WTC11 (cell line): ENCODE measurements at regions not wholly inside any gene's neighbourhood (a gene's known extent, or its start where the extent isn't known, plus 50 kb on each side); places are given as distances from the start of the nearest gene placed in this dataset.

ENCODE experiments used
- ATAC-seq: fragments of 200-7000 bp; cut with Tn5 transposase; 2 replicates; pipeline ENCODE4 v1.10.0; 2021; ENCODE audit warnings: mild to moderate bottlenecking, moderate library complexity
- CTCF ChIA-PET: fragments of 300-600 bp; sonication (Branson Sonifier 250); formaldehyde crosslinking; loops from one replicate; lab custom pipeline; 2021; ENCODE audit warnings: antibody characterized with exemption; lab: Charles Lee
- POLR2A ChIA-PET: fragments of 350-600 bp; sonication (Branson Sonifier 250); formaldehyde crosslinking; loops from one replicate; lab custom pipeline; 2021; ENCODE audit warnings: antibody characterized with exemption; lab: Charles Lee
- DNase-seq: peaks from one replicate; pipeline ENCODE4 v3.0.0; 2021; ENCODE audit warnings: low spot score
- H3K27ac Mint-ChIP-seq: 2 replicates; pipeline ENCODE4 v1.8.0; 2021; ENCODE audit warnings: mixed read lengths
- H3K27me3 Mint-ChIP-seq: 2 replicates; pipeline ENCODE4 v1.8.0; 2021; ENCODE audit warnings: low read depth, mild to moderate bottlenecking, moderate library complexity, mixed read lengths
- H3K36me3 Mint-ChIP-seq: 2 replicates; pipeline ENCODE4 v1.8.0; 2021; ENCODE audit warnings: mixed read lengths
- H3K4me1 Mint-ChIP-seq: 2 replicates; pipeline ENCODE4 v1.8.0; 2022; ENCODE audit warnings: mixed read lengths
- H3K4me3 Mint-ChIP-seq: 2 replicates; pipeline ENCODE4 v1.8.0; 2021; ENCODE audit warnings: mild to moderate bottlenecking, moderate library complexity, mixed read lengths
- H3K9me3 Mint-ChIP-seq: 2 replicates; pipeline ENCODE4 v1.8.0; 2021; ENCODE audit warnings: mixed read lengths
- ESRRA ChIP-seq: sonication (generic); formaldehyde crosslinking; IDR thresholded peaks from 2 replicates; pipeline ENCODE4 v1.8.1; 2022; ENCODE audit warnings: mild to moderate bottlenecking, missing genetic modification reagents, borderline replicate concordance
- ETV6 ChIP-seq: sonication (generic); formaldehyde crosslinking; IDR thresholded peaks from 2 replicates; pipeline ENCODE4 v1.8.1; 2022; ENCODE audit warnings: mild to moderate bottlenecking, missing genetic modification reagents
- JUN ChIP-seq: sonication (generic); formaldehyde crosslinking; IDR thresholded peaks from 2 replicates; pipeline ENCODE4 v1.8.0; 2023; ENCODE audit warnings: mild to moderate bottlenecking, missing genetic modification reagents
- NR1H2 ChIP-seq: sonication (generic); formaldehyde crosslinking; IDR thresholded peaks from 2 replicates; pipeline ENCODE4 v1.9.0; 2021; ENCODE audit warnings: mild to moderate bottlenecking, moderate library complexity, missing genetic modification reagents
- NR2C2 ChIP-seq: sonication (generic); formaldehyde crosslinking; IDR thresholded peaks from 2 replicates; pipeline ENCODE4 v1.8.0; 2022; ENCODE audit warnings: mild to moderate bottlenecking, missing genetic modification reagents
- SMAD4 ChIP-seq: sonication (generic); formaldehyde crosslinking; IDR thresholded peaks from 2 replicates; pipeline ENCODE4 v1.8.0; 2022; ENCODE audit warnings: mild to moderate bottlenecking, missing genetic modification reagents
- TCF7 ChIP-seq: sonication (generic); formaldehyde crosslinking; IDR thresholded peaks from 2 replicates; pipeline ENCODE4 v1.8.0; 2022; ENCODE audit warnings: mild to moderate bottlenecking, low read depth, missing genetic modification reagents, moderate library complexity
- ZNF317 ChIP-seq: sonication (generic); formaldehyde crosslinking; IDR thresholded peaks from 2 replicates; pipeline ENCODE4 v1.8.1; 2023; ENCODE audit warnings: low read depth, mild to moderate bottlenecking, moderate library complexity, missing genetic modification reagents, borderline replicate concordance
- ZNF423 ChIP-seq: fragments of 250-450 bp; sonication (Bioruptor Pico); IDR thresholded peaks from 2 replicates; pipeline ENCODE4 v2.1.2; 2022; ENCODE audit warnings: mild to moderate bottlenecking, moderate library complexity
- TF ChIP-seq, protein P1 (sequence below): sonication (generic); formaldehyde crosslinking; IDR thresholded peaks from 2 replicates; pipeline ENCODE4 v1.8.0; 2023; ENCODE audit warnings: missing genetic modification reagents, mild to moderate bottlenecking, borderline replicate concordance
- TF ChIP-seq, protein P2 (sequence below): fragments of 250-450 bp; sonication (Bioruptor Pico); IDR thresholded peaks from 2 replicates; pipeline ENCODE4 v1.9.0; 2021; ENCODE audit warnings: moderate library complexity, mild to moderate bottlenecking, inconsistent platforms, borderline replicate concordance
- TF ChIP-seq, protein P3 (sequence below): sonication (generic); formaldehyde crosslinking; IDR thresholded peaks from 2 replicates; pipeline ENCODE4 v1.8.0; 2022; ENCODE audit warnings: mild to moderate bottlenecking, missing genetic modification reagents
- TF ChIP-seq, protein P4 (sequence below): sonication (generic); formaldehyde crosslinking; IDR thresholded peaks from 2 replicates; pipeline ENCODE4 v1.8.0; 2022; ENCODE audit warnings: mild to moderate bottlenecking, missing genetic modification reagents
- TF ChIP-seq, protein P5 (sequence below): sonication (generic); formaldehyde crosslinking; IDR thresholded peaks from 2 replicates; pipeline ENCODE4 v1.8.1; 2023; ENCODE audit warnings: mild to moderate bottlenecking, moderate library complexity, missing genetic modification reagents
- TF ChIP-seq, protein P6 (sequence below): sonication (generic); formaldehyde crosslinking; IDR thresholded peaks from 2 replicates; pipeline ENCODE4 v1.8.1; 2022; ENCODE audit warnings: mild to moderate bottlenecking, missing genetic modification reagents, moderate library complexity, borderline replicate concordance
- TF ChIP-seq, protein P7 (sequence below): sonication (generic); formaldehyde crosslinking; conservative IDR thresholded peaks from 2 replicates; pipeline ENCODE4 v1.8.1; 2022; ENCODE audit warnings: mild to moderate bottlenecking, missing genetic modification reagents
- TF ChIP-seq, protein P8 (sequence below): sonication (generic); formaldehyde crosslinking; IDR thresholded peaks from 2 replicates; pipeline ENCODE4 v1.8.0; 2023; ENCODE audit warnings: missing genetic modification reagents
- TF ChIP-seq, protein P9 (sequence below): sonication (generic); formaldehyde crosslinking; IDR thresholded peaks from 2 replicates; pipeline ENCODE4 v1.8.0; 2023; ENCODE audit warnings: mild to moderate bottlenecking, missing genetic modification reagents

DNA sequence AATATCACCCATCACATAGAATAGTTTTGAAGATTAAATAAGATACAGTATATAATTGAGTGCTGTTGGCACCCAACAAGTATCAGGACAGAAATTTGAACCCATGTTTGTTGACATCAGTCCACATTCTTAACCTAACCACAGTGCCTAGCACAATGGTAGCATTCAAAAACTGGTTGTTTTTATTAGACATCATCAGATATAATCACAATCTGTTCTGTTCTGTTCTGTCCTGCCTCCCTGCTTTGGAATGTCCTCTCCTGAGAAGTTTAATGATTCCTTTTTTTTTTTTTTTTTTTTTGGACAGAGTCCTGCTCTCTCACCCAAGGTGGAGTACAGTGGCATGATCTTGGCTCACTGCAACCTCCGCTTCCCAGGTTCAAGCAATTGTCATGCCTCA, 476.6 kb downstream of the RMST start (continued):
- TF ChIP-seq, protein P1, sequence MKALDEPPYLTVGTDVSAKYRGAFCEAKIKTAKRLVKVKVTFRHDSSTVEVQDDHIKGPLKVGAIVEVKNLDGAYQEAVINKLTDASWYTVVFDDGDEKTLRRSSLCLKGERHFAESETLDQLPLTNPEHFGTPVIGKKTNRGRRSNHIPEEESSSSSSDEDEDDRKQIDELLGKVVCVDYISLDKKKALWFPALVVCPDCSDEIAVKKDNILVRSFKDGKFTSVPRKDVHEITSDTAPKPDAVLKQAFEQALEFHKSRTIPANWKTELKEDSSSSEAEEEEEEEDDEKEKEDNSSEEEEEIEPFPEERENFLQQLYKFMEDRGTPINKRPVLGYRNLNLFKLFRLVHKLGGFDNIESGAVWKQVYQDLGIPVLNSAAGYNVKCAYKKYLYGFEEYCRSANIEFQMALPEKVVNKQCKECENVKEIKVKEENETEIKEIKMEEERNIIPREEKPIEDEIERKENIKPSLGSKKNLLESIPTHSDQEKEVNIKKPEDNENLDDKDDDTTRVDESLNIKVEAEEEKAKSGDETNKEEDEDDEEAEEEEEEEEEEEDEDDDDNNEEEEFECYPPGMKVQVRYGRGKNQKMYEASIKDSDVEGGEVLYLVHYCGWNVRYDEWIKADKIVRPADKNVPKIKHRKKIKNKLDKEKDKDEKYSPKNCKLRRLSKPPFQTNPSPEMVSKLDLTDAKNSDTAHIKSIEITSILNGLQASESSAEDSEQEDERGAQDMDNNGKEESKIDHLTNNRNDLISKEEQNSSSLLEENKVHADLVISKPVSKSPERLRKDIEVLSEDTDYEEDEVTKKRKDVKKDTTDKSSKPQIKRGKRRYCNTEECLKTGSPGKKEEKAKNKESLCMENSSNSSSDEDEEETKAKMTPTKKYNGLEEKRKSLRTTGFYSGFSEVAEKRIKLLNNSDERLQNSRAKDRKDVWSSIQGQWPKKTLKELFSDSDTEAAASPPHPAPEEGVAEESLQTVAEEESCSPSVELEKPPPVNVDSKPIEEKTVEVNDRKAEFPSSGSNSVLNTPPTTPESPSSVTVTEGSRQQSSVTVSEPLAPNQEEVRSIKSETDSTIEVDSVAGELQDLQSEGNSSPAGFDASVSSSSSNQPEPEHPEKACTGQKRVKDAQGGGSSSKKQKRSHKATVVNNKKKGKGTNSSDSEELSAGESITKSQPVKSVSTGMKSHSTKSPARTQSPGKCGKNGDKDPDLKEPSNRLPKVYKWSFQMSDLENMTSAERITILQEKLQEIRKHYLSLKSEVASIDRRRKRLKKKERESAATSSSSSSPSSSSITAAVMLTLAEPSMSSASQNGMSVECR = no peak
- TF ChIP-seq, protein P2, sequence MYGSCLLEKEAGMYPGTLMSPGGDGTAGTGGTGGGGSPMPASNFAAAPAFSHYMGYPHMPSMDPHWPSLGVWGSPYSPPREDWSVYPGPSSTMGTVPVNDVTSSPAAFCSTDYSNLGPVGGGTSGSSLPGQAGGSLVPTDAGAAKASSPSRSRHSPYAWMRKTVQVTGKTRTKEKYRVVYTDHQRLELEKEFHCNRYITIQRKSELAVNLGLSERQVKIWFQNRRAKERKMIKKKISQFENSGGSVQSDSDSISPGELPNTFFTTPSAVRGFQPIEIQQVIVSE (CRISPR knock-in tag) = no peak
- no peak for TF ChIP-seq ESRRA
- no peak for TF ChIP-seq JUN (CRISPR knock-in tag)
- no peak for TF ChIP-seq SMAD4 (CRISPR knock-in tag)
- TF ChIP-seq, all 79 proteins: peak for 0

DNA sequence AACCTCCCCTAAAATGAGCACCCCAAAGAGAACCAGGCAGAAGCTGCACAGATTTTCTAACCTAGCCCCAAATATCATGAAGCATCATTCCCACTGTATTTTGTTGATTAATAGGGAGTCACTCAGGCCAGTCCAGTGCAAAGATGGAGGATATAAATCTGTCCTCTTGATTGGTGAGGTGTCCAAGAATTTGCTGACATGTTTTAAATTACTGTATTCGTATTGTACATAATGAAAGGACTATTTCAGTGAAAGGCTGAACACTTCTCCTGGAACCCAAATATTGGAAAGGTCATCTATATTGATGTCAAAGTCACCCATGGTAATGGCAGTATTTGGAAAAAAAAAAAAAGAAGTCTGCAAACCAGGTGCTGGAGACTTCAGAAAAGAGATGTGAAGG, 477.5 kb downstream of the RMST start:
- TF ChIP-seq NR1H2 (CRISPR knock-in tag) (no peak), ETV6 (CRISPR knock-in tag) (no peak), ZNF317 (no peak), NR2C2 (CRISPR knock-in tag) (no peak), TCF7 (CRISPR knock-in tag) (no peak), JUN (CRISPR knock-in tag) (no peak), ZNF423 (no peak), ESRRA (no peak)
- TF ChIP-seq, protein P3, sequence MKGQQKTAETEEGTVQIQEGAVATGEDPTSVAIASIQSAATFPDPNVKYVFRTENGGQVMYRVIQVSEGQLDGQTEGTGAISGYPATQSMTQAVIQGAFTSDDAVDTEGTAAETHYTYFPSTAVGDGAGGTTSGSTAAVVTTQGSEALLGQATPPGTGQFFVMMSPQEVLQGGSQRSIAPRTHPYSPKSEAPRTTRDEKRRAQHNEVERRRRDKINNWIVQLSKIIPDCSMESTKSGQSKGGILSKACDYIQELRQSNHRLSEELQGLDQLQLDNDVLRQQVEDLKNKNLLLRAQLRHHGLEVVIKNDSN (CRISPR knock-in tag) = no peak
- TF ChIP-seq, protein P4, sequence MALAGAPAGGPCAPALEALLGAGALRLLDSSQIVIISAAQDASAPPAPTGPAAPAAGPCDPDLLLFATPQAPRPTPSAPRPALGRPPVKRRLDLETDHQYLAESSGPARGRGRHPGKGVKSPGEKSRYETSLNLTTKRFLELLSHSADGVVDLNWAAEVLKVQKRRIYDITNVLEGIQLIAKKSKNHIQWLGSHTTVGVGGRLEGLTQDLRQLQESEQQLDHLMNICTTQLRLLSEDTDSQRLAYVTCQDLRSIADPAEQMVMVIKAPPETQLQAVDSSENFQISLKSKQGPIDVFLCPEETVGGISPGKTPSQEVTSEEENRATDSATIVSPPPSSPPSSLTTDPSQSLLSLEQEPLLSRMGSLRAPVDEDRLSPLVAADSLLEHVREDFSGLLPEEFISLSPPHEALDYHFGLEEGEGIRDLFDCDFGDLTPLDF (CRISPR knock-in tag) = no peak
- TF ChIP-seq, protein P5, sequence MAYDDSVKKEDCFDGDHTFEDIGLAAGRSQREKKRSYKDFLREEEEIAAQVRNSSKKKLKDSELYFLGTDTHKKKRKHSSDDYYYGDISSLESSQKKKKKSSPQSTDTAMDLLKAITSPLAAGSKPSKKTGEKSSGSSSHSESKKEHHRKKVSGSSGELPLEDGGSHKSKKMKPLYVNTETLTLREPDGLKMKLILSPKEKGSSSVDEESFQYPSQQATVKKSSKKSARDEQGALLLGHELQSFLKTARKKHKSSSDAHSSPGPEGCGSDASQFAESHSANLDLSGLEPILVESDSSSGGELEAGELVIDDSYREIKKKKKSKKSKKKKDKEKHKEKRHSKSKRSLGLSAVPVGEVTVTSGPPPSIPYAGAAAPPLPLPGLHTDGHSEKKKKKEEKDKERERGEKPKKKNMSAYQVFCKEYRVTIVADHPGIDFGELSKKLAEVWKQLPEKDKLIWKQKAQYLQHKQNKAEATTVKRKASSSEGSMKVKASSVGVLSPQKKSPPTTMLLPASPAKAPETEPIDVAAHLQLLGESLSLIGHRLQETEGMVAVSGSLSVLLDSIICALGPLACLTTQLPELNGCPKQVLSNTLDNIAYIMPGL (CRISPR knock-in tag) = no peak
- TF ChIP-seq, protein P6, sequence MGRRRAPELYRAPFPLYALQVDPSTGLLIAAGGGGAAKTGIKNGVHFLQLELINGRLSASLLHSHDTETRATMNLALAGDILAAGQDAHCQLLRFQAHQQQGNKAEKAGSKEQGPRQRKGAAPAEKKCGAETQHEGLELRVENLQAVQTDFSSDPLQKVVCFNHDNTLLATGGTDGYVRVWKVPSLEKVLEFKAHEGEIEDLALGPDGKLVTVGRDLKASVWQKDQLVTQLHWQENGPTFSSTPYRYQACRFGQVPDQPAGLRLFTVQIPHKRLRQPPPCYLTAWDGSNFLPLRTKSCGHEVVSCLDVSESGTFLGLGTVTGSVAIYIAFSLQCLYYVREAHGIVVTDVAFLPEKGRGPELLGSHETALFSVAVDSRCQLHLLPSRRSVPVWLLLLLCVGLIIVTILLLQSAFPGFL (CRISPR knock-in tag) = no peak
- TF ChIP-seq, protein P2 (CRISPR knock-in tag) = no peak
- TF ChIP-seq, protein P7, sequence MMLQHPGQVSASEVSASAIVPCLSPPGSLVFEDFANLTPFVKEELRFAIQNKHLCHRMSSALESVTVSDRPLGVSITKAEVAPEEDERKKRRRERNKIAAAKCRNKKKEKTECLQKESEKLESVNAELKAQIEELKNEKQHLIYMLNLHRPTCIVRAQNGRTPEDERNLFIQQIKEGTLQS (CRISPR knock-in tag) = no peak
- TF ChIP-seq, protein P8, sequence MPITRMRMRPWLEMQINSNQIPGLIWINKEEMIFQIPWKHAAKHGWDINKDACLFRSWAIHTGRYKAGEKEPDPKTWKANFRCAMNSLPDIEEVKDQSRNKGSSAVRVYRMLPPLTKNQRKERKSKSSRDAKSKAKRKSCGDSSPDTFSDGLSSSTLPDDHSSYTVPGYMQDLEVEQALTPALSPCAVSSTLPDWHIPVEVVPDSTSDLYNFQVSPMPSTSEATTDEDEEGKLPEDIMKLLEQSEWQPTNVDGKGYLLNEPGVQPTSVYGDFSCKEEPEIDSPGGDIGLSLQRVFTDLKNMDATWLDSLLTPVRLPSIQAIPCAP (CRISPR knock-in tag) = no peak
- TF ChIP-seq, protein P9, sequence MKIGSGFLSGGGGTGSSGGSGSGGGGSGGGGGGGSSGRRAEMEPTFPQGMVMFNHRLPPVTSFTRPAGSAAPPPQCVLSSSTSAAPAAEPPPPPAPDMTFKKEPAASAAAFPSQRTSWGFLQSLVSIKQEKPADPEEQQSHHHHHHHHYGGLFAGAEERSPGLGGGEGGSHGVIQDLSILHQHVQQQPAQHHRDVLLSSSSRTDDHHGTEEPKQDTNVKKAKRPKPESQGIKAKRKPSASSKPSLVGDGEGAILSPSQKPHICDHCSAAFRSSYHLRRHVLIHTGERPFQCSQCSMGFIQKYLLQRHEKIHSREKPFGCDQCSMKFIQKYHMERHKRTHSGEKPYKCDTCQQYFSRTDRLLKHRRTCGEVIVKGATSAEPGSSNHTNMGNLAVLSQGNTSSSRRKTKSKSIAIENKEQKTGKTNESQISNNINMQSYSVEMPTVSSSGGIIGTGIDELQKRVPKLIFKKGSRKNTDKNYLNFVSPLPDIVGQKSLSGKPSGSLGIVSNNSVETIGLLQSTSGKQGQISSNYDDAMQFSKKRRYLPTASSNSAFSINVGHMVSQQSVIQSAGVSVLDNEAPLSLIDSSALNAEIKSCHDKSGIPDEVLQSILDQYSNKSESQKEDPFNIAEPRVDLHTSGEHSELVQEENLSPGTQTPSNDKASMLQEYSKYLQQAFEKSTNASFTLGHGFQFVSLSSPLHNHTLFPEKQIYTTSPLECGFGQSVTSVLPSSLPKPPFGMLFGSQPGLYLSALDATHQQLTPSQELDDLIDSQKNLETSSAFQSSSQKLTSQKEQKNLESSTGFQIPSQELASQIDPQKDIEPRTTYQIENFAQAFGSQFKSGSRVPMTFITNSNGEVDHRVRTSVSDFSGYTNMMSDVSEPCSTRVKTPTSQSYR = no peak
- Mint-ChIP-seq H3K4me3 (no peak overlapping the region), H3K4me1 (peaks cover 13% of the 10 kb centered on the region), H3K36me3 (no peaks in the 10 kb centered on the region), H3K9me3 (no peaks in the 10 kb centered on the region; the same call in 1 of the 2 replicates), H3K27ac (no peak overlapping the region), H3K27me3 (no peaks in the 10 kb centered on the region)
- ATAC-seq (no peak), DNase-seq (no peak)
- POLR2A ChIA-PET = no interaction called here
- CTCF ChIA-PET = interaction anchor here (0.8 kb wide), 1 partner anchor 457 kb away, joined by 3 read pairs; no protein-coding TSS in a partner anchor
